ENCODE measurements at regions not wholly inside any gene's neighbourhood (a gene's known extent, or its start where the extent isn't known, plus 50 kb on each side); places are given as distances from the start of the nearest gene placed in this dataset.

DNA sequence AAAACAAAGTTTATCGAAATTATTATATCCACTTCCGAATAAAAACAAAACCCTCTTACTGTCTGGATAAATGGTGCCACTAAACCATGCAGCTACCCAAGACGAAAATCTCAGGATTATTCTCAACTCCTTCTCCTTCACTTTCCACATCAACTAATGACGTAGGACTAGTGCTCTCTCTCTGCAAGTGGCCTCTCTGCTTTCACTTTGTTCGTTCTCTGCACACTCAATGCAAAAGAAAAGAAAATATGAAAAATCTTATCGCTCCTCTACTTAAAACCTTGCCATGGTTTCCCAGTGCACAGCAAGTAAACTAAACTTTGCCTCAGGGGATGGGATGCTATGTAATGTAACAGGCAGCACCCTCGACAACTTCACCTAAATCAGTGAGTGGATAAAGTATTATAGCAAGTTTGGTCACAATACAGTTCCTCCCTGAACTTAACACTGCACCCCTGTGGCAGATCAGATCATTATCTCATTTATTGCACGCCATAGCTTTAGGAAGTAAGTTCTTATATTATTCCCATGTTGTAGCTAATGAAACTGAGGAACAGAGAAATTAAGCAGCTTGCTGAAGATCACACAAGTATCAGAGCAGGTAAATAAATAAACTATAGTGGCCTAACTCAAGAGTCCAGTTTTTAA, 262.7 kb upstream of the GADL1 start:
- no peak overlapping the region for H3K27ac ChIP-seq (ENCODE audit: low read length, poor library complexity, severe bottlenecking)
- H3K4me1 ChIP-seq (ENCODE audit: control insufficient read depth, insufficient read depth, low read depth, low read length), result no peaks in the 10 kb centered on the region
- H2BK120ac ChIP-seq (ENCODE audit: low read depth, low read length), result no peak overlapping the region
- DNase-seq, result no peak
- no peak overlapping the region for H3K23ac ChIP-seq (ENCODE audit: low read length in 2 of 2)
- H3K4ac ChIP-seq (ENCODE audit: low read depth in 1 of 2, low read length in 2 of 2), result no peak overlapping the region
- H3K36me3 ChIP-seq (ENCODE audit: control insufficient read depth in 1 of 2, insufficient read depth in 2 of 2, low read depth in 1 of 2, low read length in 2 of 2), result no peaks in the 10 kb centered on the region
- no peaks in the 10 kb centered on the region for H3K79me1 ChIP-seq (replicated peaks; ENCODE audit: low read length, poor library complexity, severe bottlenecking)
- H2BK15ac ChIP-seq (ENCODE audit: low read depth, poor library complexity, severe bottlenecking), result no peak overlapping the region
- H2BK5ac ChIP-seq (ENCODE audit: low read depth, low read length, poor library complexity, severe bottlenecking), result no peak overlapping the region
- H4K8ac ChIP-seq (ENCODE audit: low read length), result no peak overlapping the region
- H4K91ac ChIP-seq (ENCODE audit: low read length), result no peak overlapping the region
- H3K14ac ChIP-seq (ENCODE audit: low read length in 2 of 2), result no peak overlapping the region
- H2AK5ac ChIP-seq (ENCODE audit: low read length, severe bottlenecking), result no peak overlapping the region
- H3K9me3 ChIP-seq (ENCODE audit: control insufficient read depth, low read length), result no peaks in the 10 kb centered on the region
- H2BK12ac ChIP-seq (ENCODE audit: low read length in 2 of 2), result no peak overlapping the region
- no peaks in the 10 kb centered on the region for H3K27me3 ChIP-seq (ENCODE audit: control insufficient read depth in 1 of 2, insufficient read depth in 1 of 2, low read length in 2 of 2)
- H3K9ac ChIP-seq (ENCODE audit: low read length), result no peak overlapping the region
- H3K4me2 ChIP-seq (ENCODE audit: low read length, poor library complexity, severe bottlenecking), result no peak overlapping the region
- no peak overlapping the region for H3K4me3 ChIP-seq (ENCODE audit: insufficient read depth in 1 of 2, low read depth in 1 of 2, low read length in 2 of 2)
- WGBS, result 92% methylated on average over 5 of the region's 8 CpGs
- H3K18ac ChIP-seq (ENCODE audit: low read depth in 1 of 2, low read length in 2 of 2), result no peak overlapping the region
- H2AFZ ChIP-seq (ENCODE audit: low read depth, low read length), result no peak overlapping the region

DNA sequence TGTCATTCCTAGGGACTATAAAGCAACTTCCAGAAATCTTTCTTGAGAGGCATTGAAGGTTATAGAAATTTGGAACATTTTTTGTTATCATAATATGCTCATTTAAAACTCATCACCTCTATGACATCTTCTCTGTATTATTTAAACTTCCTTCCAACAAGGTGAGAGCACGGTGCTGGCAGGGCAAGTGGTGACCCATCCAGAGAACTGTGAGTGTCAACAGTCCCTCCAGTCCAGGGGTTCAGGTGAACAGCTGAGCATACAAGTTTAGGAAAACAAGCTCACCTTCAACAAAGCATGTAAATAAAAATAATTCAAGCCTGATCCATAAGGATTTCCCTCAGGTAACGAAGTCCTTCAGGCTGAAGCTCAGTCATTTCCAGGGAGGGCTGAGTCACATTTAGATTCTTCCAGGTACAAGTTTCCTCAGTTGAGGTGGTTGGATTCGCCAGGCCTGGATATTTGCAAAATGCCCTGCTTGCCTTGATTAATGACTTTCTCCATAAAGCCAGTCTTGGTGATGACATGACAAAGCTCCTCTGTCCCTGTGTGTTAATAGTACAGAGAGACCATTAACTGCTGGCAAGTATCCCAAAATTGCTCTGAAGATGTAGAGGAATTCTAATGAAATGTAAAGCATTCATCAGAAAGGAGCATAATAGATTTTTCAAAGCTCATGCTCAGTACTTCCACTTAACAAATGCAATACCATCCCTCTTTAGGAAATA, 263.6 kb upstream of the GADL1 start:
- no peaks in the 10 kb centered on the region for H3K79me1 ChIP-seq (replicated peaks; ENCODE audit: low read length, poor library complexity, severe bottlenecking)
- H3K4me2 ChIP-seq (ENCODE audit: low read length, poor library complexity, severe bottlenecking), result no peak overlapping the region
- H3K4ac ChIP-seq (ENCODE audit: low read depth in 1 of 2, low read length in 2 of 2), result no peak overlapping the region
- no peak overlapping the region for H2BK15ac ChIP-seq (ENCODE audit: low read depth, poor library complexity, severe bottlenecking)
- H2BK120ac ChIP-seq (ENCODE audit: low read depth, low read length), result no peak overlapping the region
- H3K23ac ChIP-seq (ENCODE audit: low read length in 2 of 2), result no peak overlapping the region
- H3K9ac ChIP-seq (ENCODE audit: low read length), result no peak overlapping the region
- H3K9me3 ChIP-seq (ENCODE audit: control insufficient read depth, low read length), result no peaks in the 10 kb centered on the region
- H4K8ac ChIP-seq (ENCODE audit: low read length), result no peak overlapping the region
- H4K91ac ChIP-seq (ENCODE audit: low read length), result no peak overlapping the region
- no peak overlapping the region for H3K4me3 ChIP-seq (ENCODE audit: insufficient read depth in 1 of 2, low read depth in 1 of 2, low read length in 2 of 2)
- H2BK12ac ChIP-seq (ENCODE audit: low read length in 2 of 2), result no peak overlapping the region
- no peak overlapping the region for H2AFZ ChIP-seq (ENCODE audit: low read depth, low read length)
- no peak overlapping the region for H2AK5ac ChIP-seq (ENCODE audit: low read length, severe bottlenecking)
- H3K27ac ChIP-seq (ENCODE audit: low read length, poor library complexity, severe bottlenecking), result no peak overlapping the region
- no peaks in the 10 kb centered on the region for H3K27me3 ChIP-seq (ENCODE audit: control insufficient read depth in 1 of 2, insufficient read depth in 1 of 2, low read length in 2 of 2)
- H3K18ac ChIP-seq (ENCODE audit: low read depth in 1 of 2, low read length in 2 of 2), result no peak overlapping the region
- 80% methylated on average over 3 of the region's 3 CpGs for WGBS
- no peak overlapping the region for H2BK5ac ChIP-seq (ENCODE audit: low read depth, low read length, poor library complexity, severe bottlenecking)
- peak; percentile 21 for DNase-seq
- H3K4me1 ChIP-seq (ENCODE audit: control insufficient read depth, insufficient read depth, low read depth, low read length), result no peaks in the 10 kb centered on the region
- H3K36me3 ChIP-seq (ENCODE audit: control insufficient read depth in 1 of 2, insufficient read depth in 2 of 2, low read depth in 1 of 2, low read length in 2 of 2), result no peaks in the 10 kb centered on the region
- H3K14ac ChIP-seq (ENCODE audit: low read length in 2 of 2), result no peak overlapping the region

DNA sequence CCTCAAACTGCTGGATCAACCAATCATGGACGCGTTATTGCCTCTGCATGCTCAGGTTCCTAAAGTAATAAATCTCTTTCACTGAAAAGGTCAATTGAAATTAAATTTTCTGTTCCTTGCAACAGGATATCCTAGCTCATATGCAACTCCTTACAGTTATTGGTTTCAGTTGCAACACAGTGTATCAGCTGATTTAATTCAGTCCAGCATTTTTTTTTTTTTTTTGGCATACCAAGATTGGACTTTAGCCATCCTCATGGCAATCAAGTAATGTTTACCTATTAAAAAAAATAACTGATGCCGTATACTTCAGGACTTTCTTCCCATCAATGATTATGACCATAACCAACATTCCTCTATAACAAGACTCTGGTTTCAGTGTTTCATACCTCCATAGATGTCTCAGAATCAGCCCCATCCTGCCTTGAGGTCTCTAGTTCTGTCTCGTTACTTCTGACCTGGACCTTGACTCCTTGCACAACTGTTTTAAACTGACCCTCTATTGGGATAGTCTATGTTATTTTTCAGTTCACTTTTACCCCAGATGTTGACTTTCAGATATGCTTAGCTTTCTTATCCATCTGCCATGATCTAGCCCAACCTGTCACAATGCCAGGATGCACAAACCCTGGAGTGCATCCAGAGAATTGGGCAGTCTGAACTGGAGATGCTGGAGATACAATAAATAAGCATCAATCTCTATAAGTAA, 265.0 kb upstream of the GADL1 start:
- Histone ChIP-seq H3K4me1 (ENCODE audit: control insufficient read depth, insufficient read depth, low read depth, low read length) (no peaks in the 10 kb centered on the region), H3K4me2 (ENCODE audit: low read length, poor library complexity, severe bottlenecking) (no peak overlapping the region), H2AK5ac (ENCODE audit: low read length, severe bottlenecking) (peak overlapping the region; percentile 63), H3K79me1 (replicated peaks; ENCODE audit: low read length, poor library complexity, severe bottlenecking) (no peaks in the 10 kb centered on the region), H3K27me3 (ENCODE audit: control insufficient read depth in 1 of 2, insufficient read depth in 1 of 2, low read length in 2 of 2) (no peaks in the 10 kb centered on the region), H4K91ac (ENCODE audit: low read length) (no peak overlapping the region), H2BK120ac (ENCODE audit: low read depth, low read length) (no peak overlapping the region), H3K9ac (ENCODE audit: low read length) (no peak overlapping the region), H2BK5ac (ENCODE audit: low read depth, low read length, poor library complexity, severe bottlenecking) (no peak overlapping the region), H3K18ac (ENCODE audit: low read depth in 1 of 2, low read length in 2 of 2) (no peak overlapping the region), H3K23ac (ENCODE audit: low read length in 2 of 2) (no peak overlapping the region), H3K4me3 (ENCODE audit: insufficient read depth in 1 of 2, low read depth in 1 of 2, low read length in 2 of 2) (no peak overlapping the region), H3K4ac (ENCODE audit: low read depth in 1 of 2, low read length in 2 of 2) (no peak overlapping the region), H4K8ac (ENCODE audit: low read length) (no peak overlapping the region), H3K9me3 (ENCODE audit: control insufficient read depth, low read length) (no peaks in the 10 kb centered on the region), H2BK12ac (ENCODE audit: low read length in 2 of 2) (no peak overlapping the region), H2AFZ (ENCODE audit: low read depth, low read length) (no peak overlapping the region), H3K36me3 (ENCODE audit: control insufficient read depth in 1 of 2, insufficient read depth in 2 of 2, low read depth in 1 of 2, low read length in 2 of 2) (no peaks in the 10 kb centered on the region), H2BK15ac (ENCODE audit: low read depth, poor library complexity, severe bottlenecking) (no peak overlapping the region), H3K14ac (ENCODE audit: low read length in 2 of 2) (no peak overlapping the region), H3K27ac (ENCODE audit: low read length, poor library complexity, severe bottlenecking) (no peak overlapping the region)
- no peak for DNase-seq
- WGBS, result 98% methylated on average over 4 of the region's 4 CpGs

DNA sequence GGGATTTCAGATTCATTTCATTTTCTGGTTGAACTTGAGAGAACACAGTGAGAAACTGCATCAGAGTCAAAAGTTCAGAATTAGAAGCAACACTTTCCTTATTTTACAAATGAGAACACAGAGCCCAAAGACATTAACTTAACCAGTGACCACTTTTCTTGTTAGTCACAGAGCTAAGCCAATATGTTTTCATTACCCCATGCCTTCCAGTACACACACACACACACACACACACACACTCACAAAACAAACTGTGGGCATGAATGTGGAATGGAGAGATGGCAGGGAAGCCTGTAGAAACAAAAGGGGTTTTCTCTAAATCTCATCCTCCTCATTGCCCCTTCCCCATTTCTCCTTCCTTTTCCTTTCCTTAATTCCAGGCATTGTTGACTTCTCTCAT, 267.4 kb upstream of the GADL1 start:
- Histone ChIP-seq H3K4ac (ENCODE audit: low read depth in 1 of 2, low read length in 2 of 2) (no peak overlapping the region), H4K91ac (ENCODE audit: low read length) (no peak overlapping the region), H3K4me1 (ENCODE audit: control insufficient read depth, insufficient read depth, low read depth, low read length) (no peaks in the 10 kb centered on the region), H4K8ac (ENCODE audit: low read length) (no peak overlapping the region), H3K14ac (ENCODE audit: low read length in 2 of 2) (no peak overlapping the region), H2BK15ac (ENCODE audit: low read depth, poor library complexity, severe bottlenecking) (no peak overlapping the region), H3K18ac (ENCODE audit: low read depth in 1 of 2, low read length in 2 of 2) (no peak overlapping the region), H2BK120ac (ENCODE audit: low read depth, low read length) (no peak overlapping the region), H2BK5ac (ENCODE audit: low read depth, low read length, poor library complexity, severe bottlenecking) (no peak overlapping the region), H2BK12ac (ENCODE audit: low read length in 2 of 2) (no peak overlapping the region), H3K23ac (ENCODE audit: low read length in 2 of 2) (no peak overlapping the region), H3K4me3 (ENCODE audit: insufficient read depth in 1 of 2, low read depth in 1 of 2, low read length in 2 of 2) (no peak overlapping the region), H2AK5ac (ENCODE audit: low read length, severe bottlenecking) (no peak overlapping the region), H3K9ac (ENCODE audit: low read length) (no peak overlapping the region), H2AFZ (ENCODE audit: low read depth, low read length) (no peak overlapping the region), H3K79me1 (replicated peaks; ENCODE audit: low read length, poor library complexity, severe bottlenecking) (no peaks in the 10 kb centered on the region), H3K27ac (ENCODE audit: low read length, poor library complexity, severe bottlenecking) (no peak overlapping the region), H3K36me3 (ENCODE audit: control insufficient read depth in 1 of 2, insufficient read depth in 2 of 2, low read depth in 1 of 2, low read length in 2 of 2) (no peaks in the 10 kb centered on the region), H3K27me3 (ENCODE audit: control insufficient read depth in 1 of 2, insufficient read depth in 1 of 2, low read length in 2 of 2) (no peaks in the 10 kb centered on the region), H3K4me2 (ENCODE audit: low read length, poor library complexity, severe bottlenecking) (no peak overlapping the region), H3K9me3 (ENCODE audit: control insufficient read depth, low read length) (no peaks in the 10 kb centered on the region)
- no peak for DNase-seq
